Stimulated activated CD4-positive, alpha-beta T cell treated with anti-CD3 and anti-CD28 coated beads, Interleukin-1b, Interleukin-23, amount 100 ng/mL, for 24 hours (primary cell): ENCODE measurements at regions not wholly inside any gene's neighbourhood (a gene's known extent, or its start where the extent isn't known, plus 50 kb on each side); places are given as distances from the start of the nearest gene placed in this dataset.

Experiments
- DNase-seq, 4 experiments: peaks; one replicate each; pipeline ENCODE4 v3.0.0-alpha.2; 2020; ENCODE audit warnings: low read depth in 4 of 4, low spot score in 1 of 4

- no peak for DNase-seq
Measured at GRCh38 chr19:28213470-28214082, 999.4 kb downstream of the UQCRFS1 start.

DNA sequence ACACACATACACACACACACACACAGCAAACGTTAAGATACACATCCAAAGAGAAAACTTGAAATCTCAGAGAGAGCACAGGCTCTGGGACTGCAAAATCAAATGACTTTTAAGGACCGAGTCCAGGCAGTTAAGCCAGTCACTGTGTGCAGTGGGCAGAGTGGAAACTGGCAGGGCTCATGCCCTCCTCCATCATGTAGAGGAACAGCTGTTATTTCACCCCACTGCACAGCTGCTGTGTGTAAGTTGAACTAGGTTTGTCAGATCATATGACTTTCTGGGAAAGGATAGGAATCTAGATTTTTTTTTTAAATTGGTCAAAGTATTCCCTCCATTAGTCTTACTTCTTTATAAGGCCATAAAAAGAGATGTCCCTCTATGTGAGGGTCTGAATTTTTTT lies 1002.1 kb downstream of the UQCRFS1 start:
- DNase-seq: no peak

DNA sequence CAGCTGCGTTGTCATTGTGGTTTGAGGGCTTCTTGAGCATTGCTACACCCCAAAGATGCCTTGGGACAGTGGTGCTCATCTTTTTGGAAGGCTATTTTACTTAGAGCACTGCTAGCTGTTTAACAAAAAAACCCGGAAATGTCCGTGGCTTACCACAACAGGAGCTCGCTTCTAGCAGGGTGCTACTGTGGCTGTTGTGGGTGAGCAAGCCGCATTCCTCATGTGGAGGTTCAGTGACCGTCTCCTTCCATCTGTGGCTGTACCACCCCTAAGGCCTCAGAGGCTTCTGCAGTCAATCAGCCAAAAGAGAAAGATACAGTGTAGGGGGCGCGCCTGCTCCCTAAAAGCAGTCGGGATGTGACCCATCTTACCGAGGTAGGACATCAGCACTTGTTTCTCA lies 1004.2 kb downstream of the UQCRFS1 start:
- DNase-seq: no peak

DNA sequence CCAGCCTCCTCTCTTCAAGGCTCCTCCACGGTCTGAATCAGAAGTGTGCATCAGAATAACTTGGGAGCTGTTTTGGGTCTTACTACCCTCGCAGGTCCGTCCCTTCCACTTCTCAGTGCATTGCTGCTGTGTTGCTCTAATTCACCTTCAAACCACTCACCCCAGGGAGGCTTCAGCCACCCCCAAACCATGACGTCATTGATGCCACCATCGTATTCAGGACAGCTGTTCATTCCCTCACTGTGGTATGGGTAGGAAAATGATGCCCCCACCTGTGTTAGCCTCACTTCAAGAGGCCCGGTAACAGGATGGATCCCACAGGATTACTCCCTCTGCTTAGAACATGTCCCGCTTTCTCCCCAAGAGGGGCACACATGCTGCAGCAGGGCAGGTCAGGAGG lies 1005.7 kb downstream of the UQCRFS1 start:
- no peak for DNase-seq

DNA sequence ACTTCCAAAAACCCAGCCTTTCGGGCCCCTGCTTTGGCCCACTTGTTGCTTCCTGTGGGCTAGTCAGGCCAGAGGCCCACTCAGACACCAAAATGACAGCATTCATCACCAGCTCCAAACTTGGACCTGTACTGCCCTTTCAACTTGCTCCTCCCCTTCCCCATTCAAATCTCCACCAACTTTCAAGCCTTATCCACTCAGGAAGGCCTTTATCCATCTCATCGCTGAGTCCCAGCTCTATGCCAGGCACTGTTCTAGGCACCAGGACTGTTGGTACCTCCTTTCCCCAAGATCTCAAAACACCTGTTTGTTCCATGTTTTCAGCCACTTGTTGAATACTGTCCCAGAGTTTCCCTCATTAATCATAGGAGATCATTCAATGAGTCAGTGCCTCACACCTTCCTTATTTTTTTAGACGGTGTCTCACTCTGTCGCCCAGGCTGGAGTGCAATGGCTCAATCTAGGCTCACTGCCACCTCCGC lies 1011.4 kb downstream of the UQCRFS1 start:
- DNase-seq: no peak

DNA sequence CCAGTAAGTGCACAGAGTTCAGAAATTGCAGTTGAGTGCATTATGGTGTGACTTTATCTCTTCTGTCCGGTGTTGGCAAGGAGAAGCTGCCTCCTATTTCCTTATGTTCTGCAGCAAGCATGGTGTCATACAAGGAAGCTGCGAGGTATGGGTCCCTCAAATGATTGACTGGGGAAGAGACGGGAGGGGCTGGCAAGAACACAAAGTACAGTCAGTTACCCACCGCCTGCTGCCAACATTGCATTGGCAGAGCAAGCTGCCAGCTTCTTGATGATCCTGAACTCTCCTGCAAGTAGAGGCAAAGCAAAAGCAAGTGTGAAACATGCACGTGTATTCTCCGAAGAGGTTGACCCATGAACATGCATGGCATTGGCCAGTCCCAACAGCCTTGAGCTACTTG lies 1013.6 kb downstream of the UQCRFS1 start:
- DNase-seq: no peak

DNA sequence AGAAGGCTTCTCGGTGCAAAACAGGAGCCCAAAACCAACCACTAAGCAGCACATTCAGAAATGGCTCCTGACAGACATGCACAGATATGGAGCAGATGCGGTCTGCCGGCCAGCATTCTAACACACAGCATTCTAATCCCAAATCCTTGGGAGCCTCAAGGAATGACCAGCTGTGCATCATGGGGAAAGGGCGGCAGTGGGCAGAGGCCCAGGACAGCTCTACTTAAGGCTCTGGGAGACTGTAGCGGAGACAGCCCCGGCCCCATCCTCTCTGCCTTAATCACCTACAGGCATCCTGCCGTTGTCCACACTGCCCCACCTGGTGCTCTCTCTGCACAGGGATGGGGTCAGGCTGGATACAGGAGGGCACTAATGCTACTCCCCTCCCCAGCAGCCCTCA lies 1016.0 kb downstream of the UQCRFS1 start:
- DNase-seq: no peak

DNA sequence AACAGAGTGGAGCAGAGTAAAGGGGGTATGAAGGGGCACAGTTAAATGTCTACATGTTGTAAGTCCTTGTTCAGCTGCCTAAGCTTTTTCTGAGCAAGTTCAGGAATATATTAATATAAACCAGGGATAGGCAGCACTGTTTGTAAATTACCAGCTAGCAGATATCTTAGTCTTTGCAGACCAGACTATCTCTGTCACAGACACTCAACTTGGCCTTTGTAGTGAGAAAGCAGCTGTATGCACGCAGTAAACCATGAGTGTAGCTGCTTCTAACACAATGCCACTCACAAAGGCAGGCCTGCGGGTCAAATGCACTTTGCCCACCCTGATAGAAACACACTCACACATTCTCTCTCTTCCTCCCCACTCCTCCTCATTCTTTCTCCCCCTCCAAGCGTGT lies 1016.9 kb downstream of the UQCRFS1 start:
- DNase-seq: no peak

DNA sequence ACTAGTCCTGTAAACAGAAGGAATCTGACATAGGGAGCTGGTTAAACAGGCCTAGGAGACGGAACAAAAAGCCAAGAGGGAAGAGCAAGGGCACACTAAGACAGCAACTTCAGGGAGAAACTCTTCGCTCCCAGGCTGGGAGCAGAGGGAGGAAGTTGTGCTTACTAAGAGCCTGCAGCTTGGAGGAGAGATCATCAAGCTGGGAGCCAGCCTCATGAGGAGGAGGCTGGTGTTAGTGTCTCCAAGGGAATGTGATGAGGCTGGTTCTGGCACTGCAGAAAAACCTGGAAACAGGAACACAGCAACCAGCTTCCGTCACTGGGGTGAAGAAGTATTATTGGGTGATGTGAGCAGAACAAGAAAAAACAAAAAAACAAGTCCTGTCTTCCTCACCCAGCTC lies 1027.3 kb downstream of the UQCRFS1 start:
- DNase-seq: no peak

- DNase-seq: no peak
Measured at GRCh38 chr19:28184997-28185396, 1028.0 kb downstream of the UQCRFS1 start.

DNA sequence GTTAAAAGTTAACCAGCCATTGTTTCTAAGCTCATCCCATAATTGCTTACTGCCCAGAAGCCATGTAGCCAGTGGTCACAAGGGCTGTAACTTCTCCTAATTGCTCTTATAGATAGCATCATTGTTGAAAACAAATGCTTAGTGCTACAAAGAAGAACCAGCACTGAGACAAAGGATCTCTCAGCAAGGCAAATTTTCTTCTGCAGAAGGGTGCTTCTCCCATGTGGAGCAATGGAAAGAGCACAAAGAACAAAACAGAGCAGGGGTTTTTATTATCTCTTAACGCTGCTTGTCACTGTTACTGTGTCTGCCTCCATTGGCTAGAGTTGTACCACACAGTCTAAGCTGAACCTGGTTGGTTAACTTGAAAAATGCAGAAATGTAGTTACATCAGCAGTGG lies 1036.8 kb downstream of the UQCRFS1 start:
- DNase-seq: no peak

- no peak for DNase-seq
Measured at GRCh38 chr19:28171983-28172382, 1041.0 kb downstream of the UQCRFS1 start.

DNA sequence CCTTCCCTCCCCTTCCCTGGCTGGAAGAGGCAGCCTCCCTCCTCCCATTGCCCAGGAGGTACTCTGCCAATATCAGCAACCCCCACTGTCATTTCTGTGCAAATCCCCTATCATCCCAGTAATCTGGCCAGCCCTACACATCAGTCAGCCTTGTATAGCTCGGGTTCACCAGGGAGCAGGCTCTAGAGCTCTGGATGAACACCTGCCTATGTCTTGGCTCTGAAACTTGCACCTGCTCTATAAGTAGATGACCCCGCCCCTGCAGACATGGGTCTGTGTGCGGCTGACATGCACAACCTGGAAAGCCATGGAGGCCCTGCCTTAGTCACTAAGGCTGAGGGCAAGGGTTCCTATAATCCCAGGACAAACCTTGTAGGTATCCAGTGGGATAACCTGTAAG lies 1042.9 kb downstream of the UQCRFS1 start:
- no peak for DNase-seq

GRCh38 chr19:28169168-28169887 lies 1043.6 kb downstream of the UQCRFS1 start:
- DNase-seq: no peak

DNA sequence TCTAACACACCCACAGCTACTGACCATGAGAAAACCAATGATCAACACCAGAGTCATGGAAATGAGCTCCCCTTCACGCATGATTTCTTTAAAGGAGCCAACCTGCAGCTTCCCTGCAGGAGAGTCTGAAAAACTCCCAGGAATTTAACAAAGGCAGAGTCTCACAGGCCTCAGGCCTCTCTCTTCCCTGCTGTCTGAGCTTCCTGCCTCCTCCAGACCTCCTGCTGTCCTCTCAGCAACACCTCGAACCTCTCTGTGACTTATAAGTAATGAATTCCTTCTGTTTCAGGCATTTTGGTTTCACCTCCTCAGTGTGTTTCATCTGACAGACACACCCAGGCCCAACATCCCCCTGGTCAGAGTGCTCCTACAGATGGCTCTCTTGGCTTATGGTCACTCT lies 1044.4 kb downstream of the UQCRFS1 start:
- DNase-seq: no peak

GRCh38 chr19:28166025-28166424 lies 1046.9 kb downstream of the UQCRFS1 start:
- DNase-seq: no peak

DNA sequence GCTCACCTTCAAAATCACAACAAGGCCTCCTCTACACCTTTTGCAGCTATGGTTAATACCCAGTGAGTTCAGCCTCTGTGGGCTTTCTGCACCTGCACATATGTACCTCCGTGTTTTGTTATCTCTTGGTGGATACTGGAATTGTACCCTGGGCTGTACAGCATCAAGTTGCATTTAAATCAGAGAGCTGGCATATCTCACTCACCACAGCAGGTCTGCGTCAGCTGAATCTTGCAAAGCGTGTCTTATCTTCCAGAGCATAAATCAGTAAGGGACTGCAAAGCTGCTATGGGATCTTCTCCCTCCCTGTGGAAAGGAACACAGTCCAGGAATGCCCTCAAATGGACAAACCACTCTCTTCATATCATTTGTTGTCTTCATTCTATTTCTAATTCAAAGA lies 1048.7 kb downstream of the UQCRFS1 start:
- DNase-seq: no peak

DNA sequence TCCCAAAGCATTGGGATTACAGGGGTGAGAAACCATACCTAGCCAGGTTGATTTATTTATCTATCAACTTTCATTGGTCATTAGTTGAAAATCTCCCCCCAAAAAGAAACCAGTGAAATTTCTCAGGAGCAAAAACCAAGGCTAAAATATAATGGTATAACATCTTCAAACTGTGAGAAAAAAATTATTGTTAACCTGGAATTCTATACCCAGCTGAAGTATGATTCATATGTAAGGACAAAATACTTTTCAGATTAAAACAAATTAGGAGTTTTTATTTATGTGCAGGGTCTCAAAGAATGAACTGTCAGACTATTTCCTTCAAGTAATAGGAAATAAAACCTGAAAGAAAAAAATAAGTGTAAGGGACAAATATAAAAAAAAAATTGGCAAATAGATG lies 1053.9 kb downstream of the UQCRFS1 start:
- DNase-seq: no peak

DNA sequence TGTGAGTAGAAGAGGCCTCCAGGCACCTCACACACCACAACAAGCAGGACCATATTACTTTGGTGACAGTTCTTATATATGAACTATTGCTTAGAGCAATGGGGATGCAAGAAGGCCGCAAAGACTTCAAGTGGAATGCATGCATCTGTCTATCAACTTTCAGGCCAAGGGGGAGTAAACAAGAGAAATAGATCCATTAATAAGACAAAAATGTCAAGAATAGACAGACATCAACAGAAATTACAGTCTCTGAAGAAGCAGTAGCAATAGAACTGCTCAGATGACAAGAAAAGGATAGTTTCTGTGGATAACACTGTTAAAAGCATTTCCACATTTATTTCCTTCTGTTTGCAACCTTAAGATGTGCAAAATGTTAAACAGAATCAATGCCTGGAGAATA lies 1057.7 kb downstream of the UQCRFS1 start:
- no peak for DNase-seq

- DNase-seq: no peak
Measured at GRCh38 chr19:28154077-28154476, 1058.9 kb downstream of the UQCRFS1 start.

DNA sequence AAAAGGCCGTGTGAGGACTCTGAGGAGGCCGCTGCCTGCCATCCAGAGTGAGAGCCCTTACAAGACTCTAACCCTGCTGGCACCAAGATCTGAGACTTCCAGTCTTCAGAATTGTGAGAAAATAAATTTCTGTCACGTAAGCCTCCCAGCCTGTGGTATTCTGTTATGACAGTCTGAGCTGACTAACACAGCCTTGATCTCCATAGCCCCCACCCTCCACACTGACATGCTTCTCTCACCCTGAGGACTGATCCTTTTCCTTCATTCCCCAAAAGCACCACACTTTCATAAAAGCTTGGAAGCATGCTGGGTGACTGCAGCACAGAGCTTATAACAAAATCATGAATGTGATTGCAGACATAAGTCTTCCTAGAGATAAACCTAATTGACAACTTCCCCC lies 1059.8 kb downstream of the UQCRFS1 start:
- DNase-seq: no peak

- no peak for DNase-seq
Measured at GRCh38 chr19:28152195-28152594, 1060.8 kb downstream of the UQCRFS1 start.

DNA sequence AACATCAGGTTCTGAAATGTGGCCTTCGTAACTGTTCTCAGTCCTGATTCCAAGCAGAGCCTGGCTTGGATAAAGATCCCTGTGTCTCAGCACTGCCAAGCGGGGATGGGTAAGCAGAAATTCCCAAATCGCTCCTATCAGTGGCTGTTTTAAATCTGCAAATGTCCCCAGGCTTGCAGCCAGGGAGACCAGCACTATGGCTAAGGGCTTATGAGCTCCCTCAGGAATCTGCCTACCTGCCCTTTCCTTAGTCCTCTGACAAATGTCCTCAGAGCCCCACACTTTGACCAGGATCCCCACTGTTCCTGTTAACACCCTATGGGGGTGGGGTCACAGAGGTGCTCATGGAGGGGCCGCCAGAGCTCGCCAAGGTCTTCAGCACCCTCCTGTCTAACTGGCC lies 1062.8 kb downstream of the UQCRFS1 start:
- no peak for DNase-seq
